ENCODE measurements at regions not wholly inside any gene's neighbourhood (a gene's known extent, or its start where the extent isn't known, plus 50 kb on each side); places are given as distances from the start of the nearest gene placed in this dataset.

DNA sequence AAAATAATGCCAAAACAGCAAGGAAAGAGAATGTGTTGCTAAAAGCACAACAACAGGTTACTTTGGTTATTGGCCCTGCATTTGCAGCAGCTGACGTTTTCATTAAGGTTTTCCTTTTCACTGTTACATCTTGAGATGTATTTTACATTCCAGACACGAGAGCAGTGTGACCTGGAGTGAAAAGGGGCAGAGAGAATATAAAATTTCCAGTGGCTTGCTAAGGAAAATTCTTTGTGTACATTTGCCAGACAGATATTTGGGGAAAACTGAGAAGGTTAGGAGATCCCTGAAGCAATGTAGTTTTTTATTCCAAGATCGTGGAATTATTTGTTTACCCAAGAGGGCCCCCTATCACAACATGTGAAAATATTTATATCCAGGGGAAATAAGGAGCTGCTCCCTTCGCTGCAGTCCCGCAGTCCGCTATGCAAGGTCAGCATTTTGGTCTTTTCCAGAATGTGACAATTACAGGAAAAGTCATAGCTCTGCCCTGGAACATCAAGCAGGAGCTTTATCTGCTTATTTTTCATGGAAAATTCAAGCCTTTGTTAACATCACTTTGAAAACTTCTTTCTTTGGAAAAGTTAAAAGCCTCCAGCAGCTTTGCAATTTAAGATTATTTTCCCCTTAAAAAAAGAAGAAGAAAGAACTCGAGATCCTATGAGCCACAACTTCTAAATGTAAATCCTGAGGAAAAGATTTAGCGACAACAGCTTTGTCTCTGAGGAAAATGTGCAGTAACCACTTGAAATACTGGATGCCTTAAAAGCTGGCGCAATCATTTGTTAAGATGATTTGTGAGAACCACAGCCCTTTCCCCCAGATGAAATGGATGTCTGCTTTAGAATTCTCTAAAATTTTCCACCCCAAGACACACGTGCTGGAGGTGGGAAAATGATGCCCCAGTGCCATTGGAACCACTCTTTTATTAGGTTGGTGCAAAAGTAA lies 256.4 kb upstream of the TPM1 start:
- no TSS peak for BruUV-seq (replicated peaks)

DNA sequence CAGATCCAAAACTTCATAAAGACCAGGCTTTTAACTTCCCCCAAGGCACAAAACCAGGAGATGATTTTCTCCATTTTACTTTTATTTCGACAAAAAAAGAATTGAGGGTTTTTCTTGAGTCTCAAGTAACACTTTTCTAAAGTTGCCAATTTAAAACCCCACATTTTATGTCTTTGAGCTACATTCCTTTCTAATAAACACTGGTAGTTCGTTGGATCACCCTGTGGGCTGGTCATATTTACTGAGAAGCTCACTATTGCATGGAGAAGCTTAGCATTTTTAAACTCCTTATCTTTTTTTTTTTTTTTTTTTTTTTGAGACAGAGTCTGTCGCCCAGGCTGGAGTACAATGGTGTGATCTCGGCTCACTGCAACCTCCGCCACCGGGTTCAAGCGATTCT lies 255.1 kb upstream of the TPM1 start:
- no peak for DNase-seq
- no peaks in the 10 kb centered on the region for H3K9me3 Mint-ChIP-seq (ENCODE audit: low read depth, unreplicated experiment)
- H3K4me1 Mint-ChIP-seq (ENCODE audit: low read depth, unreplicated experiment), result peaks cover 21% of the 10 kb centered on the region
- BruUV-seq (replicated peaks), result no TSS peak
- intact Hi-C loops (cut with micrococcal nuclease; ENCODE audit: unreplicated experiment), result no loop called here
- H3K4me3 Mint-ChIP-seq (ENCODE audit: low read depth, unreplicated experiment), result no peak overlapping the region
- H3K36me3 Mint-ChIP-seq (ENCODE audit: insufficient read depth, unreplicated experiment), result peaks cover 6% of the 10 kb centered on the region
- H3K27ac Mint-ChIP-seq (ENCODE audit: unreplicated experiment), result no peak overlapping the region
- TF ChIP-seq, protein P1, sequence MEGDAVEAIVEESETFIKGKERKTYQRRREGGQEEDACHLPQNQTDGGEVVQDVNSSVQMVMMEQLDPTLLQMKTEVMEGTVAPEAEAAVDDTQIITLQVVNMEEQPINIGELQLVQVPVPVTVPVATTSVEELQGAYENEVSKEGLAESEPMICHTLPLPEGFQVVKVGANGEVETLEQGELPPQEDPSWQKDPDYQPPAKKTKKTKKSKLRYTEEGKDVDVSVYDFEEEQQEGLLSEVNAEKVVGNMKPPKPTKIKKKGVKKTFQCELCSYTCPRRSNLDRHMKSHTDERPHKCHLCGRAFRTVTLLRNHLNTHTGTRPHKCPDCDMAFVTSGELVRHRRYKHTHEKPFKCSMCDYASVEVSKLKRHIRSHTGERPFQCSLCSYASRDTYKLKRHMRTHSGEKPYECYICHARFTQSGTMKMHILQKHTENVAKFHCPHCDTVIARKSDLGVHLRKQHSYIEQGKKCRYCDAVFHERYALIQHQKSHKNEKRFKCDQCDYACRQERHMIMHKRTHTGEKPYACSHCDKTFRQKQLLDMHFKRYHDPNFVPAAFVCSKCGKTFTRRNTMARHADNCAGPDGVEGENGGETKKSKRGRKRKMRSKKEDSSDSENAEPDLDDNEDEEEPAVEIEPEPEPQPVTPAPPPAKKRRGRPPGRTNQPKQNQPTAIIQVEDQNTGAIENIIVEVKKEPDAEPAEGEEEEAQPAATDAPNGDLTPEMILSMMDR (IDR thresholded peaks at IDR 0.05; ENCODE audit: unreplicated experiment), result no peak
- H3K27me3 Mint-ChIP-seq (ENCODE audit: unreplicated experiment), result no peaks in the 10 kb centered on the region
- CTCF ChIA-PET, result no interaction called here

More for the DNA sequence above, 256.4 kb upstream of the TPM1 start:
- TF ChIP-seq, protein P1 (IDR thresholded peaks at IDR 0.05; ENCODE audit: unreplicated experiment), result no peak
- Mint-ChIP-seq H3K4me1 (ENCODE audit: low read depth, unreplicated experiment) (peaks cover 34% of the 10 kb centered on the region), H3K27me3 (ENCODE audit: unreplicated experiment) (no peaks in the 10 kb centered on the region), H3K36me3 (ENCODE audit: insufficient read depth, unreplicated experiment) (peaks cover 6% of the 10 kb centered on the region), H3K4me3 (ENCODE audit: low read depth, unreplicated experiment) (no peak overlapping the region), H3K27ac (ENCODE audit: unreplicated experiment) (no peak overlapping the region), H3K9me3 (ENCODE audit: low read depth, unreplicated experiment) (no peaks in the 10 kb centered on the region)
- intact Hi-C loops (cut with micrococcal nuclease; ENCODE audit: unreplicated experiment), result no loop called here
- DNase-seq, result no peak
- CTCF ChIA-PET, result interaction anchor here (0.6 to 1.5 kb wide), 3 partner anchors 71 to 1025 kb away, joined by 3 read pairs; no protein-coding TSS in a partner anchor

- no peak for DNase-seq
- TF ChIP-seq, protein P1 (IDR thresholded peaks at IDR 0.05; ENCODE audit: unreplicated experiment), result no peak
- Mint-ChIP-seq H3K36me3 (ENCODE audit: insufficient read depth, unreplicated experiment) (peaks cover 6% of the 10 kb centered on the region), H3K27ac (ENCODE audit: unreplicated experiment) (no peak overlapping the region), H3K27me3 (ENCODE audit: unreplicated experiment) (no peaks in the 10 kb centered on the region), H3K4me1 (ENCODE audit: low read depth, unreplicated experiment) (peaks cover 13% of the 10 kb centered on the region), H3K9me3 (ENCODE audit: low read depth, unreplicated experiment) (no peaks in the 10 kb centered on the region), H3K4me3 (ENCODE audit: low read depth, unreplicated experiment) (no peak overlapping the region)
- CTCF ChIA-PET, result no interaction called here
- no TSS peak for BruUV-seq (replicated peaks)
- intact Hi-C loops (cut with micrococcal nuclease; ENCODE audit: unreplicated experiment), result no loop called here
Measured at GRCh38 chr15:62788224-62788623, 254.3 kb upstream of the TPM1 start.

DNA sequence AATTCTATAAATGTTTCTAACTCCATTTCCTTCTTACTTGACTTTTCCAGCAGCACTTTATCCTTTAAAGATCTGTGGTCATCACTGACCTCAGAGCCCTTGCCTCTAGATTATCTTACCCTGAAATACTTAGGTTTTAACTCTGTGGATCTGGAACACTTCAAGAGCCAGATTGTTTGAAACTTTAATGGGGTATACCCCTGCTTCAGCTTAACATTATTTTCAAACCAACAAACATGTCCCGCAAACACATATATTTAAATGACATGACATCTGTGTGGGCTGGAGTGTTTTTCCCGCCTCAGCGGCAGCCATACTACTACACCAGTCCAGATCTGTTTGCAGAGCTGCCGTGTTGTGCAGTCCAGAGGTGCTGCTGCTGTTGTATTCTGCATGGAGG lies 252.0 kb upstream of the TPM1 start:
- H3K27ac Mint-ChIP-seq (ENCODE audit: unreplicated experiment), result no peak overlapping the region
- H3K4me1 Mint-ChIP-seq (ENCODE audit: low read depth, unreplicated experiment), result peaks cover 7% of the 10 kb centered on the region
- intact Hi-C loops (cut with micrococcal nuclease; ENCODE audit: unreplicated experiment), result no loop called here
- TF ChIP-seq, protein P1 (IDR thresholded peaks at IDR 0.05; ENCODE audit: unreplicated experiment), result no peak
- no peak for DNase-seq
- H3K4me3 Mint-ChIP-seq (ENCODE audit: low read depth, unreplicated experiment), result no peak overlapping the region
- BruUV-seq (replicated peaks), result no TSS peak
- CTCF ChIA-PET, result no interaction called here
- H3K36me3 Mint-ChIP-seq (ENCODE audit: insufficient read depth, unreplicated experiment), result no peaks in the 10 kb centered on the region
- H3K9me3 Mint-ChIP-seq (ENCODE audit: low read depth, unreplicated experiment), result no peaks in the 10 kb centered on the region
- no peaks in the 10 kb centered on the region for H3K27me3 Mint-ChIP-seq (ENCODE audit: unreplicated experiment)

Data from Calu3 (cell line).